GM18508 (cell line): ENCODE measurements at regions not wholly inside any gene's neighbourhood (a gene's known extent, or its start where the extent isn't known, plus 50 kb on each side); places are given as distances from the start of the nearest gene placed in this dataset.

Source experiments
- ATAC-seq: cut with Tn5 transposase; IDR thresholded peaks from one replicate; pipeline ENCODE4 v1.9.1; 2021; ENCODE audit warnings: moderate number of reproducible peaks; ENCODE audit not compliant: insufficient read depth, unreplicated experiment

DNA sequence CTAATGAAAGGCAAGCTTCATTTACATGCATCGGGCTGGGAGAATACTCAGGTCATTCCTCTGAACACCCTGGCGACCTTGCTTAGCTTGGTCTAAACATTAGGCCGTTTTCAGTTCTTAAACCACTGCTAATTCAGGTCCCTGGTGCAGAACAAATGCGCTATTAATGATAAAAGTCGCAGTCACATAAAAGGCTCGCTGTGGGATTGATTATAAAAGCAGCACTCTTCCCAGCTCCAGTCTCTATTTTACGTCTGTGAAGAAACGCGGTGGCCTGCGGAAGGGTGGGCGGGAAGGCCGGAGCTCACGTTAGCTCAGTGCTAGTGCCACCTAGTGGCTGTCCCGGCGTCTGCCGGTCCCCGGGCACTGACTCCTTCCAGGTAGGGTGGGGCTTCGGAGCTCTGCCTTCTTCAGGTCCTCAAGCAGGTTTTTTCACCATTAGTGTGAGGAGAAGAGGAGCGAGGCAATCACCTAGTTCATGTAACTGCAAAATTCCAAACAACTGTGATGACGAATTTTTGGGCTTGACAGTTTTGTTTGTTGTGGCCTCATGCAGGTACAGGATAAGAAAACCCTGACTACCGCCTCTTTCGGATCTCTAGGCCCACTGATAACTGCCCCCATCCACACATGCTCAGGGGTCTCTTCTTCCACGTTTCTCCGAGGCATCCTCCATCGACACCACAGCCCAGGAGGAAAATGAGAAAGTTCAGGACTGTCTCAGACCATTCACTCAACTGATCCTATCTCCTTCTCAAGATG is 66.5 kb upstream of the CLMP start:
- ATAC-seq = no peak

DNA sequence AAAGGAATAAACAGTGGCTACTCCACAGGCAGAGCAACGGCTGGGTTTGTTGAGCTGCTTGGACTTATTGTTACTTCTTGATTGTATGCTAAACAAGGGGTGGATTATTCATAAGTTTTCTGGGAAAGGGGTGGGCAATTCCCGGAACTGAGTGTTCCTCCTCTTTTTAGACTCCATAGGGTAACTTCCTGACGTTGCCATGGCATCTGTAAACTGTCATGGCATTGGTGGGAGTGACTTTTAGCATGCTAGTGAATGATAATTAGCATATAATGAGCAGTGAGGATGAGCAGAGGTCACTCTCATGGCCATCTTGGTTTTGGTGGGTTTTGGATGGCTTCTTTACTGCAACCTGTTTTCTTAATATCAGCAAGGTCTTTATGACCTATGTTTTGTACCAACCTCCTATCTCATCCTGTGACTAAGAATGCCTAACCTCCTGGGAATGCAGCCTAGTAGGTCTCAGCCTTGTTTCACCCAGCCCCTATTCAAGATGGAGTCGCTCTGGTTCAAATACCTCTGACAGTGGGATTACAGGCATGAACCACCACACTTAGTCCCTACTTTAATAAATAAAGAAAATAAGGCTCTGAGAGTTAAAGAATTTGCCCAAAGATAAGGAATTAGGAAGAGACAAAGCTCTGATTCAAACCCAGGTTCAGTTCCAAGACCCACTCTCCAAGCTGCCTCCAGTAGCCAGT is 65.6 kb upstream of the CLMP start:
- ATAC-seq = no peak

DNA sequence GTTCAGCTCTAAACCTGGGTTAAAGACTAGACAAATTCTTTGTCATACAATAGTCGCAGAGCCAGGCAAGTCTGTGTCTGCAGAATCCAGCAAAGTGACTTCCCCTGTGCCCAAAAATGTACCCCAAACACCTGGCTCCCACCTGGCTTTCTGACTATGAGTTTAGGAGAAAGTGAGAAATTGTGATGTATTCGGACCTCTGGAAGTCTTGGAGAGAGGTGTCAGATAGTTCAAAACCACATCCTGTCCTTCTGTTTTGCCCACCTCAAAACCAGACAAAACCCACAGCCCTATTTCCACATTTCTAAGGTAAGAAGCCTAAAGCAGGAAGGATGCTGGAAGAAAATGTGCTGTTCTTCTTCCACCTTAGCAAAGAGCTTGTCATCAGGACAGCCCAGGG is 63.8 kb upstream of the CLMP start:
- no peak for ATAC-seq

DNA sequence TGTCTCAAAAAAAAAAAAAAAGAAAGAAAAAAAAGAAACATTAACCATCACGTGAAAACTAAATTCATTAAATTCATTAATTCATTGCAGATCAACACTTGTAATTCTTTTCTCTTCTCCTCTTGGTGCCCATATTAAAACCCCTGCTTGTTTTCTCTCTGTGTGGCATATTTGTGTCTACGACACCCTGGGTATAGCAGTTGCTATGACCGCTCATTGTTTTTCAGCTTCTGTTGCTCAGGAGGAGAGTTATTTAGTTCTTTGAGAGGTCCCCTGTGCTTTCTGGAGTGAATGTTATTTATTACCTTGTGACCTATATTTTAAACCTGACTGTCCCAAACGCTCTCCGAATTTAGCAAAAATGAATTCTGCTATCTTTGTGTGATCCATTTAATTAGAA is 62.3 kb upstream of the CLMP start:
- ATAC-seq = no peak

DNA sequence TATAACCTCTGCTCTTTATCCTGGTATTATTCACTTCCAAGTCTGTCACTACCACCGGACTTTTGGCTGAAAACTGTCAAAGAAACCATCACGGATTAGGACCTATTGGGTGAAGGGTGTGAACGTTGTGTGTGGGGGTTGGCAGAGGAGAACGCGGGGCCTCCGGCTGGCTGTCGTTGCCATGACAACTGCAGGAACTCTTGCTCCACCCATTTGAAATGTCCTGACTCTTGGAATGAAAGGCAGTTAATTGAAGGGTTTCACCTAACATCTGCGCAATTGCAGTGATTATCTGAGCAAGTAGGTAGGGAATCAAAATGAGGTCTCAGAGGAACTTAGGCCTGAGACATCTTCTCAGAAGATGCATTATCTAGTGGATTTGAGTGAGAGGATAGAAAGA is 60.9 kb upstream of the CLMP start:
- no peak for ATAC-seq

DNA sequence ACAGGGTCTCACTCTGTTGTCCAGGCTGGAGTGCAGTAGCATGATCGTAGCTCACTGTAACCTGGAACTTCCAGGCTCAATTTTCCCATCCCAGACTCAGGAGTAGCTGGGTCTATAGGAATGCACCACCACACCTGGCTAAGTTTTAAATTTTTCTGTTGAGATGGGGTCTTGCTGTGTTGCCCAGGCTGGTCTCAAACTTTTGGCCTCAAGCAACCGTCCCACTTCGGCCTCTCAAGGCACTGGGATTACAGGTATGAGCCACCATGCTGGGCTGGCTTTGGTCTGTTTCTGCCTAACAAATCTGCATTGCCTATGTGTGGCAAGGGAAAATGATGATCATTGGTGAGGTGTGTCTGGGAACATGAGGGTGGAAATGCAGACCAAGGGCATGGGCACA is 59.3 kb upstream of the CLMP start:
- no peak for ATAC-seq

- ATAC-seq = no peak
These were observed 58.9 kb upstream of the CLMP start for GRCh38 chr11:123253911-123254310.

GRCh38 chr11:123253223-123253622 is 58.2 kb upstream of the CLMP start:
- ATAC-seq = no peak

DNA sequence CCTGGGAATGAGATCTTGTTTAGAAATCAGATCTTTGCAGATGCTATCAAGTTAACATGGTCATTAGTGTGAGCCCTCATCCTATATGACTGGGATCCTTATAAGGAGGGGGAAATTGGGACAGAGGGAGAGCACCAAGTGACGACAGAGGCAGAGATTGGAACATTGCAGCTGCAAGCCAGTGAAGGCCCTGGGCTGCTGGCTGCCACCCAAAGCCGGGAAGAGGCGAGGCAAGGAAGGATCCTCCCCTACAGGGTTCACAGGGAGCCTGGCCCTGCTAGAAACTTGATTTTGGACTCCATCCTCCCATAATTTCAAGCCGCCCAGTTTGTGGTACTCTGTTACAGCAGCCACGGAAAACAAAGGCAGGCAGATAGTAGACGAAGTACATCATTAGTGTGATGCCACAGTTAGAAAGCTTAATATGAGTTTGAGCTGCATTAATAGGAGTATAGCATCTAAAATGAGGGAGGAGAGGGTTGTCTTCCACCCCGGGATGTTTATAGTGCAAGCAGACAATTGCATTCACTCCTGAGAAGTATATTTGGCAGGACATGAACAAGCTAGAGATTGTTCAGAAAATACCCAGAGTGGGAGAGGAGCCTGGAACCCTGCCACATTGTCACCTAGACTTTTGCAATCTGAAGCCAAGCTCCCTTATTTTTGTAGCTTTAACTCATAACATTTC is 56.8 kb upstream of the CLMP start:
- ATAC-seq = no peak

- no peak for ATAC-seq
These were observed 56.0 kb upstream of the CLMP start for GRCh38 chr11:123250892-123251656.

DNA sequence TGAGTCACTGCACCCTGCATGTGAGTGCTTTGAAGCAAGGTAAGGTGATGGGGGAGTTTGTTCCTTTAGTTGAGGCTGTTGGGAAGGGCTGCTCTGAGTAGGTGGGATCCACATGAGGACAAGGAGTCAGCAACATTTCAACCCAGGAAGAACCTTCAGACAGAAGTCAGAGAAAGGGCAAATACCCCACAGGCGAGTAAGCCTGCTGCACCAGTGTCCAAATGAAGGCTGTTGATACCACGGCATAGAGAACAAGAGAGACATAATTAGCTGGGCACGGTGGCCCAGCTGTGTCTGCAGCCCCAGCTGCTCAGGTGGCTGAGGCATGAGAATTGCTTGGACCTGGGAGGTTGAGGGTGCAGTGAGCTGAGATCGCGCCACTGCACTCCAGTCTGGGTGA is 54.3 kb upstream of the CLMP start:
- no peak for ATAC-seq

- no peak for ATAC-seq
These were observed 52.8 kb upstream of the CLMP start for GRCh38 chr11:123247813-123248379.

- ATAC-seq = no peak
These were observed 52.4 kb upstream of the CLMP start for GRCh38 chr11:123247496-123247799.

DNA sequence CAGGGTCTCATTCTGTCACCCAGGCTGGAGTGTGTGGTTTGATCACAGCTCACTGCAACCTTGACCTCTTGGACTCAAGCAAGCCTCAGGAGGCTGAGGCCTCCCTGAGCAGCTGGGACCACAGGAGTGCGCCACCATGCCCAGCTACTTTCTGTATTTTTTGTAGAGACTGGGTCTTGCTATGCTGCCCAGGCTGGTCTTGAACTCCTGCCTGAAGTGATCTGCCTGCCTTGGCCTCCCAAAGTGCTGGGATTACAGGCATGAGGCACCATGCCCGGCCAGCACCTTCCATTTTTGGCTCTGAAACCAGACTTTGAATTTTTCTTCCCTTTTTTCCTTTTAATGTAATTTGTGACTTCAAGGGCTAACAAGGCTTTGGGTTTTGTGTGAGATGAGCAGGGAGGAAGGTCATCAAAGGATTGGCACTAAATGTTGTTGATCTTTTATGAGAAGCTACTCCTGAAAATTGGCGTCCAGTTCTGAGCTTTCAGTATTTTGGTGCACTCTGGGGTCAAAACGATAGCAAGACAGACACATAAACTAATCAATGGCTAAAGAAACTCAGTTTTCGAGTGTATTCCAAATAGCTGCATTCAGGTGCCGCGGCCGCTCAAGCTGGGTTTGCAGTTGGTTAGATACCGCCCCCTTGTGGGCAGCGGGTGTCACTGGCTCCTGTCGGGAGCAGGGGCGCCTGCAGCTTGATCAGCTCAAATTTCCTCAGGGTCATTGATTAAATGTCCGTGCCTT is 51.9 kb upstream of the CLMP start:
- no peak for ATAC-seq

DNA sequence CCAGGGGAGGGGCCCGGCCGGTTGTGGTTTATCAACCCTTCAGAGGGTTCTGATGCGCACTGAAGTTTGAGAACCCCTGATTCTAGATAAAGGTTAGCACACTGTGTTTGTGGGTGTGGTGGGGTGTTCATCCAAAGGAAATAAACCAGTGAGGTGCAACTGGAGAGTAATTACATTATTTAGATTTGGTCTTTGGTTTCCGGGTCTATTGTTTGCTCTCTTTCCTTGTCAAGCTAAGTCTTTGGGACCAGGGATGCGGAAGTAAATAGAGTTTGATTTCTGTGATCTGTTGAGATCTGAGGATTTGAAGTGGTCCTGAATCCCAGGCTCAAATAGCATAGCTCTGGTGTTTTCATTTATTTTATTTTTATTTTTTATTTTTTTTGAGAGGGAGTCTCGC is 50.5 kb upstream of the CLMP start:
- no peak for ATAC-seq
